ENCODE measurements at regions not wholly inside any gene's neighbourhood (a gene's known extent, or its start where the extent isn't known, plus 50 kb on each side); places are given as distances from the start of the nearest gene placed in this dataset.

GRCh38 chr2:82339805-82340204 lies 2035.3 kb upstream of the LRRTM1 start:
- 0% methylated on average over 2 of the region's 2 CpGs for WGBS (ENCODE audit: insufficient coverage, low coverage, missing lambda C conversion rate)

More at GRCh38 chr2:82339805-82340204, 2035.3 kb upstream of the LRRTM1 start:
- no peak for DNase-seq (ENCODE audit: extremely low read depth in 1 of 4, low spot score in 3 of 4)
- intact Hi-C loops (cut with micrococcal nuclease), result no loop called here
- no TSS peak for BruUV-seq (replicated peaks)
- no peak for FAIRE-seq
- Histone ChIP-seq H3K79me2 (ENCODE audit: control insufficient read depth, insufficient read depth, low read length) (no peaks in the 10 kb centered on the region), H3K4me2 (ENCODE audit: insufficient read depth, low read length) (no peak overlapping the region), H2AFZ (ENCODE audit: low read depth, low read length) (no peak overlapping the region), H3K9me3 (replicated peaks; ENCODE audit: control insufficient read depth, insufficient read depth, low read depth, low read length) (no peaks in the 10 kb centered on the region), H3K9me1 (ENCODE audit: control insufficient read depth, insufficient read depth, low read length) (no peaks in the 10 kb centered on the region), H3K4me3 (no peak overlapping the region), H3K9ac (ENCODE audit: insufficient read depth in 1 of 2, low read depth in 2 of 2, low read length in 2 of 2) (no peak overlapping the region), H3K27me3 (ENCODE audit: control insufficient read depth in 2 of 2, insufficient read depth in 2 of 2, low read length in 2 of 2) (no peaks in the 10 kb centered on the region), H3K36me3 (ENCODE audit: control insufficient read depth, insufficient read depth, low read length) (no peaks in the 10 kb centered on the region), H3K27ac (ENCODE audit: extremely low read depth, low read depth, low read length) (no peak overlapping the region), H4K20me1 (replicated peaks; ENCODE audit: control insufficient read depth, insufficient read depth, low read length) (no peaks in the 10 kb centered on the region), H3K4me1 (replicated peaks in 1 of 2; ENCODE audit: control insufficient read depth in 2 of 2, insufficient read depth in 2 of 2, low read length in 2 of 2) (no peaks in the 10 kb centered on the region)
- no peak for TF ChIP-seq ARID3A (IDR thresholded peaks at IDR 0.05; ENCODE audit: borderline replicate concordance, low read depth, low read length)
- no peak for TF ChIP-seq BHLHE40 (IDR thresholded peaks at IDR 0.05; ENCODE audit: low read length)
- TF ChIP-seq MIER1 (IDR thresholded peaks at IDR 0.05; ENCODE audit: low read depth), result no peak
- no peak for TF ChIP-seq BDP1 (IDR thresholded peaks at IDR 0.05; ENCODE audit: insufficient read depth, insufficient read length)
- TF ChIP-seq TRIM24 (IDR thresholded peaks at IDR 0.05), result no peak
- CTCF ChIA-PET (ENCODE audit: low intra/inter-chr PET ratio), result no interaction called here
- POLR2A ChIA-PET, result interaction anchor here (0.7 kb wide), 1 partner anchor 1109 kb away, joined by 3 read pairs; no protein-coding TSS in a partner anchor
- in situ Hi-C loops (cut with MboI), result no loop called here
- ATAC-seq, result no peak
